ENCODE measurements at regions not wholly inside any gene's neighbourhood (a gene's known extent, or its start where the extent isn't known, plus 50 kb on each side); places are given as distances from the start of the nearest gene placed in this dataset.

DNA sequence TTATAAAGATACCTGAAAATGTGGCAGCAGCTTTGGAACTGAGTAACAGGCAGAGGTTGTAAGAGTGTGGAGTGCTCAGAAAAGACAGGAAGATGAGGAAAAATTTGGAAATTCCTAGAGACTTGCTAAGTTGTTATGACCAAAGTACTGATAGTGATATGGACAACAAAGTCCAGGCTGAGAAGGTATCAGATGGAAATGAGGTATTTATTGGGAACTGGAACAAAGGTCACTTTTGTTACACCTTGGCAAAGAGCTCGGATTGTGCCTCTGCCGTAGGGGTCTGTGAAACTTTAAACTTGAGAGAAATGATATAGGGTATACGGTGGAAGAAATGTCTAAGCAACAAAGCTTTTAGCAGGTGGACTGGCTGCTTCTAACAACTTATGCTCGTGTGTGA is 419.9 kb downstream of the PCDH17 start:
- Histone ChIP-seq H3K9me3 (no peaks in the 10 kb centered on the region), H3K36me3 (no peaks in the 10 kb centered on the region), H3K4me3 (no peak overlapping the region), H3K27ac (no peak overlapping the region), H3K4me1 (no peaks in the 10 kb centered on the region), H3K27me3 (no peaks in the 10 kb centered on the region)
- TF ChIP-seq POLR2A (IDR thresholded peaks at IDR 0.05) (no peak), EP300 (IDR thresholded peaks at IDR 0.05) (no peak)
- TF ChIP-seq, protein P1, sequence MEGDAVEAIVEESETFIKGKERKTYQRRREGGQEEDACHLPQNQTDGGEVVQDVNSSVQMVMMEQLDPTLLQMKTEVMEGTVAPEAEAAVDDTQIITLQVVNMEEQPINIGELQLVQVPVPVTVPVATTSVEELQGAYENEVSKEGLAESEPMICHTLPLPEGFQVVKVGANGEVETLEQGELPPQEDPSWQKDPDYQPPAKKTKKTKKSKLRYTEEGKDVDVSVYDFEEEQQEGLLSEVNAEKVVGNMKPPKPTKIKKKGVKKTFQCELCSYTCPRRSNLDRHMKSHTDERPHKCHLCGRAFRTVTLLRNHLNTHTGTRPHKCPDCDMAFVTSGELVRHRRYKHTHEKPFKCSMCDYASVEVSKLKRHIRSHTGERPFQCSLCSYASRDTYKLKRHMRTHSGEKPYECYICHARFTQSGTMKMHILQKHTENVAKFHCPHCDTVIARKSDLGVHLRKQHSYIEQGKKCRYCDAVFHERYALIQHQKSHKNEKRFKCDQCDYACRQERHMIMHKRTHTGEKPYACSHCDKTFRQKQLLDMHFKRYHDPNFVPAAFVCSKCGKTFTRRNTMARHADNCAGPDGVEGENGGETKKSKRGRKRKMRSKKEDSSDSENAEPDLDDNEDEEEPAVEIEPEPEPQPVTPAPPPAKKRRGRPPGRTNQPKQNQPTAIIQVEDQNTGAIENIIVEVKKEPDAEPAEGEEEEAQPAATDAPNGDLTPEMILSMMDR (IDR thresholded peaks at IDR 0.05): no peak
- no peak for DNase-seq (ENCODE audit: low spot score in 2 of 2)
- 81 to 83% methylated on average over 4 of the region's 4 CpGs for WGBS, 2 donors

DNA sequence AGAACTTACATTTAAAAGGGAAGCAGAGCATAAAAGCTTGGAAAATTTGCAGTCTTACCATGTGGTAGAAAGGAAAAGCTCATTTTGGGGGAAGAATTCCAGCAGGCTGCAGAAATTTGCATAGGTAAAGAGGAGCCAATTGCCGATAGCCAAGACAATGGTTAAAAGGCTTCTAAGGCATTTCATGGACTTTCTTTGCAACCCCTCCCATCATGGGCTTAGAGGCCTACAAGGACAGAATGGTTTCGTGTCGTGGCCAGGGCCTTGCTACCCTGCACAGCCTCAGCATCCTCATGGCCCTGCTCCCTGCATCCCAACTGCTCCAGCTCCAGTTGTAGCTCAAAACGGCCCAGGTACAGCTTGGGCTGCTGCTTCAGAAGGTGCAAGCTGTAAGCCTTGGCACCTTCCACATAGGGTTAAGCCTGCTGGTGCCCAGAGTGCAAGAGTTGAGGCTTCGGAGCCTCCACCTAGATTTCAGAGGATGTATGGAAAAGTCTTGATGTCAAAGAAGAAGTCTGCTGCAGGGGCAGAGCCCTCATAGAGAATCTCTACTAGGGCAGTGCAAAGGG is 420.3 kb downstream of the PCDH17 start:
- TF ChIP-seq EP300 (IDR thresholded peaks at IDR 0.05): no peak
- no peak for TF ChIP-seq POLR2A (IDR thresholded peaks at IDR 0.05)
- TF ChIP-seq, protein P1 (IDR thresholded peaks at IDR 0.05): no peak
- Histone ChIP-seq H3K36me3 (no peaks in the 10 kb centered on the region), H3K9me3 (no peaks in the 10 kb centered on the region), H3K4me3 (no peak overlapping the region), H3K27me3 (no peaks in the 10 kb centered on the region), H3K4me1 (no peaks in the 10 kb centered on the region), H3K27ac (no peak overlapping the region)
- WGBS, 2 donors: 71 to 90% methylated on average over 4 to 5 of the region's 5 CpGs
- no peak for DNase-seq (ENCODE audit: low spot score in 2 of 2)

DNA sequence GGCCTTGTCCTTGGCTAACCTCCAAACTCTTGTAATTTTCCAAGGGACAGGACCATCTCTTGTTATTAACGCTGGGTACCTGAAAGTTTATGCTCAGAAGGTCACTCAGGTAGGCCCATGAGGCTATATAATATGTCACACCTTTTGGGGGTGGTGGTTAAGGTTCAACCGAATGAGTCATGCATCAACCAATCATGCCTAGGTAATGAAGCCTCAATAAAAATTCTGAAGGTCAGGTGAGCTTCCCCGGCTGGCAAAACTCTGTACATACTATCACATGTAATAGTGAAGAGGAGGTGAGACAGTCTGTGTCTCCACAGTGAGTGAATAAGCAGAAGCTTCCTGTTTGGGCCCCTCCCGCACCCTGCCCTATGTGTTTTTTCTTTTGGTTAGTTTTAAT is 424.9 kb downstream of the PCDH17 start:
- no peak overlapping the region for H3K27ac ChIP-seq
- no peaks in the 10 kb centered on the region for H3K36me3 ChIP-seq
- no peaks in the 10 kb centered on the region for H3K9me3 ChIP-seq
- no peak for DNase-seq (ENCODE audit: low spot score in 2 of 2)
- 87 to 96% methylated on average over 4 of the region's 4 CpGs for WGBS, 2 donors
- H3K4me1 ChIP-seq: no peaks in the 10 kb centered on the region
- H3K27me3 ChIP-seq: no peaks in the 10 kb centered on the region
- TF ChIP-seq, protein P1 (IDR thresholded peaks at IDR 0.05): no peak
- TF ChIP-seq EP300 (IDR thresholded peaks at IDR 0.05) (no peak), POLR2A (IDR thresholded peaks at IDR 0.05) (no peak)
- no peak overlapping the region for H3K4me3 ChIP-seq

DNA sequence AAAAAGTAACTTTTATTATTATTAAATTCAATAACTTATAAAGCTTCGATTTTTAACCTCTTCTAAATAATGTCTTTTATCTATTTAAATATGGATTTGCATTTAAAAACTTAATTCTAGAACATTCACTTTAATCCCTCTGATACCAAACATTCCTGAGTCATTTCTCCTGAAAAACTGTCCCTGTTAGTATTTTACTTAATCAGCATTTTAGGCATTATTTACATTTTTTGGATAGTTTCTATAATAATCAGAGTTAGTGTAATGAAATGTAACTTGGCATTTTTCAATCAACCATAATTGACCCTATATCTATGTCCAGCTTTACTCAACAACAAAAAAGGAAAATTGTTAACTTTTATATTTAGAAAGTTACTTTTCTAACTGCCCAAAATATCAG is 428.1 kb downstream of the PCDH17 start:
- no peak for DNase-seq (ENCODE audit: low spot score in 2 of 2)
- H3K27ac ChIP-seq: no peak overlapping the region
- TF ChIP-seq EP300 (IDR thresholded peaks at IDR 0.05) (no peak), POLR2A (IDR thresholded peaks at IDR 0.05) (no peak)
- TF ChIP-seq, protein P1 (IDR thresholded peaks at IDR 0.05): no peak
- H3K36me3 ChIP-seq: no peaks in the 10 kb centered on the region
- H3K4me3 ChIP-seq: no peak overlapping the region
- 52 to 57% methylated on average over 1 of the region's 1 CpG for WGBS, 2 donors
- H3K9me3 ChIP-seq: no peaks in the 10 kb centered on the region
- H3K27me3 ChIP-seq: no peaks in the 10 kb centered on the region
- H3K4me1 ChIP-seq: no peaks in the 10 kb centered on the region

DNA sequence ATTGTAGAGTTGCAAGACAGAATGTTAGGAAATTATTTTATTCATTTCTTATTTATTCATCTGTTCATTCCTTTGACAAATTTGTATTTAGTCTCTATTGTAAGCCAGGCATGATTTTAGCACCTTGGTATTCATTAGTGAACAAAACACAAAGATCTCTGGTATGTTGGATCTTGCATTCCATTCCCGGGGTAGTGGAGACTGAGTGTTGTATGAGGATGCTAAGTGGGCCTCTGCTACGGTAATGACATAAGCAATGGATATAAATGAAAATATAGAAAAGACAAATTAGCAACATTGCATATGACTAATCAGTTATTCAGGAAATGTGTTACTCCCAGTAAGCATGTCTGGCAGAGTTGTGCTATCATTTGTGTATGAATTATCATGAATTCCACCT is 449.3 kb downstream of the PCDH17 start:
- WGBS, 2 donors: 49 to 53% methylated on average over 2 of the region's 2 CpGs
- no peak overlapping the region for H3K4me3 ChIP-seq

More for the DNA sequence above, 449.3 kb downstream of the PCDH17 start:
- Histone ChIP-seq H3K36me3 (no peaks in the 10 kb centered on the region), H3K27me3 (no peaks in the 10 kb centered on the region), H3K9me3 (no peaks in the 10 kb centered on the region), H3K4me1 (no peaks in the 10 kb centered on the region), H3K27ac (no peak overlapping the region)
- DNase-seq (ENCODE audit: low spot score in 2 of 2): no peak
- TF ChIP-seq EP300 (IDR thresholded peaks at IDR 0.05) (no peak), POLR2A (IDR thresholded peaks at IDR 0.05) (no peak)
- TF ChIP-seq, protein P1 (IDR thresholded peaks at IDR 0.05): no peak

Data from tibial nerve (tissue), 4 donors.